DND-41 (cell line): ENCODE measurements at regions not wholly inside any gene's neighbourhood (a gene's known extent, or its start where the extent isn't known, plus 50 kb on each side); places are given as distances from the start of the nearest gene placed in this dataset.

Experiments
- ATAC-seq: fragments of 200-7000 bp; cut with Tn5 transposase; 3 replicates; pipeline ENCODE4 v1.9.1; 2021; ENCODE audit warnings: low read depth; ENCODE audit not compliant: insufficient read depth
- DNase-seq: peaks from one replicate; pipeline ENCODE4 v3.0.0-alpha.2; 2020
- H2AFZ ChIP-seq: 2 replicates; pipeline ENCODE4 v1.6.0; 2012; ENCODE audit warnings: low read depth, low read length
- H3K27ac ChIP-seq: 2 replicates; pipeline ENCODE4 v1.5.1; 2012; ENCODE audit warnings: low read length, inconsistent platforms
- H3K27me3 ChIP-seq: fragments of 200-600 bp; sonication (generic); 2 replicates; pipeline ENCODE4 v1.6.0; 2012; ENCODE audit warnings: low read length, mild to moderate bottlenecking, inconsistent platforms; ENCODE audit not compliant: insufficient read depth, poor library complexity
- H3K36me3 ChIP-seq: 2 replicates; pipeline ENCODE4 v1.5.1; 2012; ENCODE audit warnings: low read length, inconsistent platforms; ENCODE audit not compliant: insufficient read depth
- H3K4me1 ChIP-seq: 2 replicates; pipeline ENCODE4 v1.5.1; 2012; ENCODE audit warnings: mild to moderate bottlenecking, low read length; ENCODE audit not compliant: insufficient read depth
- H3K4me2 ChIP-seq: 2 replicates; pipeline ENCODE4 v1.6.0; 2012; ENCODE audit warnings: mild to moderate bottlenecking, moderate library complexity, low read length, inconsistent platforms; ENCODE audit not compliant: insufficient read depth
- H3K4me3 ChIP-seq, 2 experiments: fragments of 200-600 bp in 1 of 2; shearing (Covaris generic) in 1 of 2; 2 replicates each; pipeline ENCODE4 v1.5.1; 2012 to 2016; ENCODE audit warnings: inconsistent platforms in 2 of 2, low read length in 2 of 2, mild to moderate bottlenecking in 2 of 2, low read depth in 1 of 2, moderate library complexity in 1 of 2
- H3K79me2 ChIP-seq: 2 replicates; pipeline ENCODE4 v1.6.0; 2012; ENCODE audit warnings: low read length, inconsistent platforms; ENCODE audit not compliant: insufficient read depth
- H3K9ac ChIP-seq: 2 replicates; pipeline ENCODE4 v1.6.0; 2012; ENCODE audit warnings: low read depth, mild to moderate bottlenecking, inconsistent platforms, low read length, moderate library complexity
- H3K9me3 ChIP-seq: 2 replicates; pipeline ENCODE4 v1.5.1; 2012; ENCODE audit warnings: low read length, moderate library complexity, mild to moderate bottlenecking, inconsistent platforms; ENCODE audit not compliant: insufficient read depth, severe bottlenecking
- H4K20me1 ChIP-seq: 2 replicates; pipeline ENCODE4 v1.6.0; 2012; ENCODE audit warnings: low read length; ENCODE audit not compliant: insufficient read depth
- CTCF ChIP-seq: IDR thresholded peaks from 2 replicates; pipeline ENCODE4 v1.5.1; 2012; ENCODE audit warnings: borderline replicate concordance, low read length, moderate library complexity, mild to moderate bottlenecking; ENCODE audit not compliant: poor library complexity, severe bottlenecking; ENCODE audit errors: extremely low read depth
- EZH2 ChIP-seq: IDR thresholded peaks from 3 replicates; pipeline ENCODE4 v1.6.1; 2012; ENCODE audit warnings: borderline replicate concordance, low read depth, mild to moderate bottlenecking, moderate library complexity, low read length, inconsistent platforms; ENCODE audit not compliant: severe bottlenecking

GRCh38 chr2:175450029-175450760 is 268.7 kb upstream of the ATP5MC3 start:
- no peak for ATAC-seq
- H3K9ac ChIP-seq, result no peak overlapping the region
- H2AFZ ChIP-seq, result no peak overlapping the region
- H3K4me2 ChIP-seq, result no peak overlapping the region
- TF ChIP-seq EZH2 (no peak), CTCF (no peak)
- H3K27me3 ChIP-seq, result no peaks in the 10 kb centered on the region
- H3K36me3 ChIP-seq, result no peaks in the 10 kb centered on the region
- no peaks in the 10 kb centered on the region for H4K20me1 ChIP-seq
- no peaks in the 10 kb centered on the region for H3K4me1 ChIP-seq
- no peak overlapping the region for H3K4me3 ChIP-seq
- DNase-seq, result no peak
- H3K79me2 ChIP-seq, result no peaks in the 10 kb centered on the region
- H3K9me3 ChIP-seq, result no peaks in the 10 kb centered on the region
- no peak overlapping the region for H3K27ac ChIP-seq

DNA sequence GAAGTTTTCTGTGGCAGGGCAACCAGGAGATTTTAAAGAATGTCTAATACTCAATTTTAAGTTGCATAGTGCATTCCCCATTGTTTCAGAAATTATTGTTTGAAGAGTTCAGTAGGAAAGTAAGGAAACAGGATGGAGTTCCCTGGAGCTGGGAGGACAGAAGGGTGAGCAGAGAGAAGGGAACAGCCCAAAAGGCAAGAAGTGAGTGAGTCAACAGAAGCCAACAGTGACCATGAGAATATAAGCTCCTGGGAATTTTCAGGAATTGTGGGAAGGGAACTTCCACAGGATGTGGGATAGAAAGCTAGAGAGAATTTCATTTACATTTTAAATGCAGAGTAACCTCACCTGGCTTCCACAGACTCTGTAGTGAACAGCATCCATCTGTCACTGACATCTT is 268.1 kb upstream of the ATP5MC3 start:
- no peaks in the 10 kb centered on the region for H3K9me3 ChIP-seq
- no peaks in the 10 kb centered on the region for H3K79me2 ChIP-seq
- H3K9ac ChIP-seq, result no peak overlapping the region
- H3K4me2 ChIP-seq, result no peak overlapping the region
- no peak overlapping the region for H3K27ac ChIP-seq
- no peaks in the 10 kb centered on the region for H4K20me1 ChIP-seq
- no peaks in the 10 kb centered on the region for H3K4me1 ChIP-seq
- H3K4me3 ChIP-seq, result no peak overlapping the region
- no peak overlapping the region for H2AFZ ChIP-seq
- no peak for TF ChIP-seq EZH2
- no peak for TF ChIP-seq CTCF
- no peaks in the 10 kb centered on the region for H3K27me3 ChIP-seq
- no peaks in the 10 kb centered on the region for H3K36me3 ChIP-seq
- ATAC-seq (no peak), DNase-seq (no peak)

DNA sequence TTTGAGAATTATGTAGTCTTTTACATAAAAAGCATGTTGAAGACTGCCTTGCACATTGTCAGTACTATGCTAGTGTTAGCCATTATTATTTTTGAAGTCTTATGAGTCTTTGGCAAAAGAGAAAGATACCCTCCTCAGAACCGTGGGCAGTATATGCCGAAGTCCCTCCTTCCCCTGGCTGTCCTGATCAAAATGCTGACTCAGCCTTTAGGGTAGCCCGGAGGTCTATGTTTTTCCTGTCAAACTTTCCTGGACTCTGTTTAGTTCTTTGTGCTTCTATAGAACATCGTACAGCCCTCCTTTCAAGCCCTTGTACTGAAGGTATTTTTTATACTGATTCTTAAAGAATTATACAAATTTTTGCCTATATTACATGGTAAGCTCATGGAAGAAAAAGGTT is 264.7 kb upstream of the ATP5MC3 start:
- no peak for DNase-seq
- no peak for ATAC-seq
- H3K27ac ChIP-seq, result no peak overlapping the region
- no peak overlapping the region for H3K9ac ChIP-seq
- no peaks in the 10 kb centered on the region for H3K9me3 ChIP-seq
- no peak overlapping the region for H3K4me3 ChIP-seq
- H4K20me1 ChIP-seq, result no peaks in the 10 kb centered on the region
- no peak for TF ChIP-seq EZH2
- no peak for TF ChIP-seq CTCF
- H3K79me2 ChIP-seq, result no peaks in the 10 kb centered on the region
- no peak overlapping the region for H3K4me2 ChIP-seq
- no peaks in the 10 kb centered on the region for H3K27me3 ChIP-seq
- H3K36me3 ChIP-seq, result no peaks in the 10 kb centered on the region
- H3K4me1 ChIP-seq, result no peaks in the 10 kb centered on the region
- no peak overlapping the region for H2AFZ ChIP-seq
